MM.1S (cell line): ENCODE measurements at regions not wholly inside any gene's neighbourhood (a gene's known extent, or its start where the extent isn't known, plus 50 kb on each side); places are given as distances from the start of the nearest gene placed in this dataset.

Source experiments
- DNase-seq: peaks from one replicate; pipeline ENCODE4 v3.0.0-alpha.2; 2015
- H2AFZ ChIP-seq: fragments of 300-600 bp; sonication (generic); 2 replicates; pipeline ENCODE4 v1.6.0; 2016; ENCODE audit warnings: antibody characterized with exemption, low read length
- H3F3A ChIP-seq: fragments of 300-600 bp; sonication (generic); 2 replicates; pipeline ENCODE4 v1.6.1; 2016; ENCODE audit warnings: mild to moderate bottlenecking, antibody characterized with exemption, low read length, moderate library complexity, mixed read lengths; ENCODE audit not compliant: insufficient read depth
- H3K27ac ChIP-seq: fragments of 300-600 bp; sonication (generic); 2 replicates; pipeline ENCODE4 v1.5.1; 2016; ENCODE audit warnings: mild to moderate bottlenecking, low read length
- H3K27me3 ChIP-seq: fragments of 300-600 bp; sonication (generic); replicated peaks from 2 replicates; pipeline ENCODE4 v1.6.0; 2016; ENCODE audit warnings: low read length; ENCODE audit not compliant: insufficient read depth
- H3K36me3 ChIP-seq: fragments of 300-600 bp; sonication (generic); replicated peaks from 2 replicates; pipeline ENCODE4 v1.6.1; 2016; ENCODE audit warnings: mild to moderate bottlenecking, low read length, mixed read lengths; ENCODE audit not compliant: insufficient read depth
- H3K4me1 ChIP-seq: fragments of 300-600 bp; sonication (generic); 2 replicates; pipeline ENCODE4 v1.6.1; 2016; ENCODE audit warnings: low read length, mixed read lengths
- H3K4me2 ChIP-seq: fragments of 300-600 bp; sonication (generic); 2 replicates; pipeline ENCODE4 v1.6.0; 2016; ENCODE audit warnings: low read depth, low read length
- H3K4me3 ChIP-seq: fragments of 300-600 bp; sonication (generic); 2 replicates; pipeline ENCODE4 v1.5.1; 2016; ENCODE audit warnings: low read length, mixed read lengths
- H3K79me2 ChIP-seq: fragments of 300-600 bp; sonication (generic); 2 replicates; pipeline ENCODE4 v1.6.1; 2016; ENCODE audit warnings: mixed run types, low read length, mixed read lengths
- H3K9ac ChIP-seq: fragments of 300-600 bp; sonication (generic); 2 replicates; pipeline ENCODE4 v1.6.1; 2016; ENCODE audit warnings: low read length, mixed read lengths
- H3K9me2 ChIP-seq: fragments of 300-600 bp; sonication (generic); replicated peaks from 2 replicates; pipeline ENCODE4 v1.6.1; 2016; ENCODE audit warnings: mild to moderate bottlenecking, low read length, mixed read lengths; ENCODE audit not compliant: insufficient read depth
- H3K9me3 ChIP-seq: fragments of 300-600 bp; sonication (generic); replicated peaks from 2 replicates; pipeline ENCODE4 v1.6.1; 2016; ENCODE audit warnings: mild to moderate bottlenecking, low read length, mixed read lengths; ENCODE audit not compliant: insufficient read depth
- H4K20me1 ChIP-seq: fragments of 300-600 bp; sonication (generic); 2 replicates; pipeline ENCODE4 v1.6.1; 2016; ENCODE audit warnings: mild to moderate bottlenecking, low read length, moderate library complexity, mixed read lengths; ENCODE audit not compliant: insufficient read depth
- EZH2 ChIP-seq: fragments of 300-600 bp; sonication (generic); optimal IDR thresholded peaks from 2 replicates; pipeline ENCODE3; 2017; ENCODE audit warnings: low read depth, mild to moderate bottlenecking, antibody characterized with exemption, low read length, mixed read lengths
- EZH2phosphoT487 ChIP-seq: fragments of 300-600 bp; sonication (generic); IDR thresholded peaks from 2 replicates; pipeline ENCODE4 v1.6.1; 2018; ENCODE audit warnings: antibody characterized with exemption, low read length
- TF ChIP-seq, protein P1 (sequence below): fragments of 300-600 bp; sonication (generic); IDR thresholded peaks from 2 replicates; pipeline ENCODE4 v1.5.1; 2016; ENCODE audit warnings: antibody characterized with exemption, low read length, mixed read lengths

DNA sequence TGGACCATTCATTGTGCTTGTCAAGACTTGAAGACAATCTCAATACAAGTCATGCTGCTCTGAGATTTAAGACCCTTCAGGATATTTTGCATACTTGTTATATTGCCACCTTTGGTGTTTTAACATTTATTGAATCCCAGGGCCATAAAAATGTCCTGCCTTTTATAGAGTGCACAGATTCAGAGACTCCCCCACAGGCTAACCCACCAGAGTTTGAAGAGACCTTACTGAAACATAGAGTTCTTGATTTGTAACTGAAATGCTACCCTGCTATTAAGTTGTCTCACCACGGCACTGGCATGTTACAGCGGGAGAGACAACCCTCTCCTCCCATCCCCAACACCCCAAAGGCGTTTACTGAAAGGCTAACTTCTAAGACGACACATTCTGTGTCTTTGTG, 313.9 kb upstream of the USP24 start:
- H3F3A ChIP-seq, result no peaks in the 10 kb centered on the region
- H3K9me2 ChIP-seq, result no peaks in the 10 kb centered on the region
- TF ChIP-seq EZH2phosphoT487 (no peak), EZH2 (no peak)
- TF ChIP-seq, protein P1, sequence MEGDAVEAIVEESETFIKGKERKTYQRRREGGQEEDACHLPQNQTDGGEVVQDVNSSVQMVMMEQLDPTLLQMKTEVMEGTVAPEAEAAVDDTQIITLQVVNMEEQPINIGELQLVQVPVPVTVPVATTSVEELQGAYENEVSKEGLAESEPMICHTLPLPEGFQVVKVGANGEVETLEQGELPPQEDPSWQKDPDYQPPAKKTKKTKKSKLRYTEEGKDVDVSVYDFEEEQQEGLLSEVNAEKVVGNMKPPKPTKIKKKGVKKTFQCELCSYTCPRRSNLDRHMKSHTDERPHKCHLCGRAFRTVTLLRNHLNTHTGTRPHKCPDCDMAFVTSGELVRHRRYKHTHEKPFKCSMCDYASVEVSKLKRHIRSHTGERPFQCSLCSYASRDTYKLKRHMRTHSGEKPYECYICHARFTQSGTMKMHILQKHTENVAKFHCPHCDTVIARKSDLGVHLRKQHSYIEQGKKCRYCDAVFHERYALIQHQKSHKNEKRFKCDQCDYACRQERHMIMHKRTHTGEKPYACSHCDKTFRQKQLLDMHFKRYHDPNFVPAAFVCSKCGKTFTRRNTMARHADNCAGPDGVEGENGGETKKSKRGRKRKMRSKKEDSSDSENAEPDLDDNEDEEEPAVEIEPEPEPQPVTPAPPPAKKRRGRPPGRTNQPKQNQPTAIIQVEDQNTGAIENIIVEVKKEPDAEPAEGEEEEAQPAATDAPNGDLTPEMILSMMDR, result no peak
- H3K4me2 ChIP-seq, result no peak overlapping the region
- no peaks in the 10 kb centered on the region for H4K20me1 ChIP-seq
- no peaks in the 10 kb centered on the region for H3K36me3 ChIP-seq
- no peak overlapping the region for H2AFZ ChIP-seq
- no peak for DNase-seq
- no peak overlapping the region for H3K4me3 ChIP-seq
- H3K9me3 ChIP-seq, result no peaks in the 10 kb centered on the region
- no peaks in the 10 kb centered on the region for H3K4me1 ChIP-seq
- H3K79me2 ChIP-seq, result no peaks in the 10 kb centered on the region
- H3K27me3 ChIP-seq, result no peaks in the 10 kb centered on the region
- no peak overlapping the region for H3K27ac ChIP-seq
- no peak overlapping the region for H3K9ac ChIP-seq

DNA sequence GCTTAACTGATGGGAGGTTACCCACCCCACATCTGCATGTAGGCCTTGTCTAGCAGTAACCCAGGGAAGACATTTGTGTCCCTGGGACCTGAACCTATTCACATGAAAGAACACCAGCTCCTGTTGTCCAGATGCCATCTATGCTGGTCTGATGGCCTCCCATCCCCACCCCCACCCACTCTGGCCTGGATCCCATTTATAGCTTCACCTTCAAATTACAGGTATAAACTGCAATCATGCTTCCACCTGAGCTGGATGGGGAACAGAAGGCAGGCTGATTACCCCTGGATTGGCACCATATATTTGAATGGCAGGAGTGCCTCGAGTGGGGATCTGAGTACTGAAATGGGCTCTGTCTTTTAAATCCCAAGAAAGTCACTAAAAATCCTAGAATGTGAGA, 312.7 kb upstream of the USP24 start:
- H3K4me2 ChIP-seq, result no peak overlapping the region
- no peak for TF ChIP-seq EZH2phosphoT487
- TF ChIP-seq EZH2, result no peak
- TF ChIP-seq, protein P1, result no peak
- DNase-seq, result no peak
- H4K20me1 ChIP-seq, result no peaks in the 10 kb centered on the region
- no peaks in the 10 kb centered on the region for H3K4me1 ChIP-seq
- no peak overlapping the region for H3K4me3 ChIP-seq
- no peak overlapping the region for H2AFZ ChIP-seq
- no peak overlapping the region for H3K9ac ChIP-seq
- no peaks in the 10 kb centered on the region for H3K9me2 ChIP-seq
- no peak overlapping the region for H3K27ac ChIP-seq
- no peaks in the 10 kb centered on the region for H3K36me3 ChIP-seq
- H3F3A ChIP-seq, result no peaks in the 10 kb centered on the region
- H3K27me3 ChIP-seq, result no peaks in the 10 kb centered on the region
- no peaks in the 10 kb centered on the region for H3K9me3 ChIP-seq
- no peaks in the 10 kb centered on the region for H3K79me2 ChIP-seq

DNA sequence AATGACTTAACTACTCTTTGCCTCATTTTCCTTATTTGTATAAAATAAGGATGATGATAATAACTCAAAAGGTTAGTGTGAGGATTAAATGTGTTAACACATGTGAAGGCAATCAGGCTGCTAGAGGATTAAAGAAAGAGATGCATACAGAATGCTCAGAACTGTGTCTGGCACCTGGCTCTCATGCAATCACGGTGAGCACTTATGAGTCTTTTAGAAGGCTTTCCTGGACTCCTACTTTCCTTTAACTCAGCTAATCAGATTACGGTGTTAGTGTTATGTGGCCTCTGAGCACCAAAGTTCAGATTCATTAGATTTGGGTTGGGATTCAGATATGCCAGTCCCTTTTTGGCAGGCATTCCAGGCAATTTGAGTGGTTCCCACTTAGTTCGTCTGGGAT, 311.6 kb upstream of the USP24 start:
- Histone ChIP-seq H3K4me1 (no peaks in the 10 kb centered on the region), H4K20me1 (no peaks in the 10 kb centered on the region), H3K36me3 (no peaks in the 10 kb centered on the region), H3K4me2 (no peak overlapping the region), H3K27ac (no peak overlapping the region), H3K27me3 (no peaks in the 10 kb centered on the region), H3K9me2 (no peaks in the 10 kb centered on the region), H2AFZ (no peak overlapping the region), H3K9ac (no peak overlapping the region), H3K9me3 (no peaks in the 10 kb centered on the region), H3K79me2 (no peaks in the 10 kb centered on the region), H3K4me3 (no peak overlapping the region), H3F3A (no peaks in the 10 kb centered on the region)
- no peak for DNase-seq
- no peak for TF ChIP-seq EZH2
- TF ChIP-seq EZH2phosphoT487, result no peak
- TF ChIP-seq, protein P1, result no peak
